Thyroid gland (tissue), 4 donors: ENCODE measurements at regions not wholly inside any gene's neighbourhood (a gene's known extent, or its start where the extent isn't known, plus 50 kb on each side); places are given as distances from the start of the nearest gene placed in this dataset.

ENCODE experiments used
- POLR2A ChIP-seq, 2 donors: fragments of 450-650 bp; IDR thresholded peaks; one replicate each; pipeline ENCODE4 v1.6.1; 2017; ENCODE audit warnings: antibody characterized with exemption in 2 of 2, mild to moderate bottlenecking in 2 of 2, moderate library complexity in 1 of 2
- TF ChIP-seq, protein P1 (sequence below), 6 experiments: fragments of 200-600 bp in 3 of 6; fragments of 450-650 bp in 3 of 6; sonication (generic) in 3 of 6; IDR thresholded peaks; one replicate each; pipeline ENCODE4 v1.5.1; 2016 to 2019; ENCODE audit warnings: antibody characterized with exemption in 6 of 6, mild to moderate bottlenecking in 2 of 6, inconsistent platforms in 1 of 6, moderate library complexity in 1 of 6

DNA sequence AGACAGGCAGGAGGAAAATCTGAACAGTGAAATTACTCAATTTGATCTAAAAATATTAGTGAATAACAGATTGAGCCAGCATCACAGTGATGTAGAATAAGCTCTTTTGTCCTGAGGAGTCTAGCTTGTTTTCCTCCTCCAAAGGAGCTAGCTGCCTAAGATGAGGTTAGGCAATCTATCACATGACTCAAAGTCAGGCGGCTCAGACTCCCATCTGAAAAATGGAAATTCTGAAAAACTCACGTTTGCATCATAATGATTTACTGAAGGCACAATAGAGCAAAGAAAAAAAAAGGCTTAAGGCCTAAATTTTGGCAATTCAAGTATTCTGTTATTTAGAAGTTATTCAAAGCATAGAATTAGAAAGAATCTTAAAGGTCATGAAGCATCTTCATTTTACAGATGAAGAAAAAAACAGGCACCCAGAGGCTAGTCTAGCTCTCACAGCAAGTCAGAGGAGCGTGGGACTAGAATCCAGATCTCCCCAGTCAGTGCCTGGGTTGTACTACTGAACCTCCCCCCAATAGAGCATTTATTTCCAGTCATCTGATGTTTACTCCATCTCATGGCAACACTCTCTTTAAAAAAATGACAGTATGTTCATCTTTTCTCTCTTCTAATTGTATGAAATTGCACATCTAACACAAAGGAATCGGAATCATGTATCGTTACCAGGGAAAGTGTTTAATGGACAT, 62.5 kb upstream of the ATF3 start:
- TF ChIP-seq, protein P1, sequence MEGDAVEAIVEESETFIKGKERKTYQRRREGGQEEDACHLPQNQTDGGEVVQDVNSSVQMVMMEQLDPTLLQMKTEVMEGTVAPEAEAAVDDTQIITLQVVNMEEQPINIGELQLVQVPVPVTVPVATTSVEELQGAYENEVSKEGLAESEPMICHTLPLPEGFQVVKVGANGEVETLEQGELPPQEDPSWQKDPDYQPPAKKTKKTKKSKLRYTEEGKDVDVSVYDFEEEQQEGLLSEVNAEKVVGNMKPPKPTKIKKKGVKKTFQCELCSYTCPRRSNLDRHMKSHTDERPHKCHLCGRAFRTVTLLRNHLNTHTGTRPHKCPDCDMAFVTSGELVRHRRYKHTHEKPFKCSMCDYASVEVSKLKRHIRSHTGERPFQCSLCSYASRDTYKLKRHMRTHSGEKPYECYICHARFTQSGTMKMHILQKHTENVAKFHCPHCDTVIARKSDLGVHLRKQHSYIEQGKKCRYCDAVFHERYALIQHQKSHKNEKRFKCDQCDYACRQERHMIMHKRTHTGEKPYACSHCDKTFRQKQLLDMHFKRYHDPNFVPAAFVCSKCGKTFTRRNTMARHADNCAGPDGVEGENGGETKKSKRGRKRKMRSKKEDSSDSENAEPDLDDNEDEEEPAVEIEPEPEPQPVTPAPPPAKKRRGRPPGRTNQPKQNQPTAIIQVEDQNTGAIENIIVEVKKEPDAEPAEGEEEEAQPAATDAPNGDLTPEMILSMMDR (IDR thresholded peaks at IDR 0.05): no peak
- no peak for TF ChIP-seq POLR2A (IDR thresholded peaks at IDR 0.05)
